Stimulated activated CD8-positive, alpha-beta memory T cell treated with anti-CD3 and anti-CD28 coated beads, Interleukin-15, amount 100 ng/mL, for 24 hours (primary cell): ENCODE measurements at regions not wholly inside any gene's neighbourhood (a gene's known extent, or its start where the extent isn't known, plus 50 kb on each side); places are given as distances from the start of the nearest gene placed in this dataset.
"Not testable (repeated sequence)": the region's sequence is repeated elsewhere in the genome, so short reads cannot be mapped to it uniquely, and the experiment has no call there.

Experiments
- DNase-seq: peaks from one replicate; pipeline ENCODE4 v3.0.0-alpha.2; 2020; ENCODE audit warnings: low read depth

GRCh38 chr2:131828164-131828561, 300.5 kb downstream of the CCDC74A start:
- DNase-seq: no peak

GRCh38 chr2:131828633-131829455, 301.2 kb downstream of the CCDC74A start:
- DNase-seq: not testable (repeated sequence)

GRCh38 chr2:131829456-131830241, 302.0 kb downstream of the CCDC74A start:
- not testable (repeated sequence) for DNase-seq

- DNase-seq: not testable (repeated sequence)
Measured at GRCh38 chr2:131830242-131830945, 302.7 kb downstream of the CCDC74A start.

GRCh38 chr2:131830946-131831310, 303.2 kb downstream of the CCDC74A start:
- not testable (repeated sequence) for DNase-seq

GRCh38 chr2:131831450-131832208, 303.9 kb downstream of the CCDC74A start:
- DNase-seq: not testable (repeated sequence)

- not testable (repeated sequence) for DNase-seq
Measured at GRCh38 chr2:131832209-131832780, 304.6 kb downstream of the CCDC74A start.

- DNase-seq: not testable (repeated sequence)
Measured at GRCh38 chr2:131832917-131833316, 305.2 kb downstream of the CCDC74A start.

- not testable (repeated sequence) for DNase-seq
Measured at GRCh38 chr2:131833367-131834202, 305.9 kb downstream of the CCDC74A start.

- not testable (repeated sequence) for DNase-seq
Measured at GRCh38 chr2:131834203-131835020, 306.7 kb downstream of the CCDC74A start.

- DNase-seq: not testable (repeated sequence)
Measured at GRCh38 chr2:131835022-131835421, 307.3 kb downstream of the CCDC74A start.

- DNase-seq: no peak
Measured at GRCh38 chr2:131835621-131836091, 308.0 kb downstream of the CCDC74A start.

- not testable (repeated sequence) for DNase-seq
Measured at GRCh38 chr2:131836116-131836515, 308.4 kb downstream of the CCDC74A start.

- DNase-seq: not testable (repeated sequence)
Measured at GRCh38 chr2:131844044-131844443, 316.4 kb downstream of the CCDC74A start.

GRCh38 chr2:131856202-131856601, 305.6 kb downstream of the ANKRD30BL start:
- DNase-seq: not testable (repeated sequence)

- DNase-seq: not testable (repeated sequence)
Measured at GRCh38 chr2:131858197-131858596, 303.6 kb downstream of the ANKRD30BL start.
